ENCODE measurements at regions not wholly inside any gene's neighbourhood (a gene's known extent, or its start where the extent isn't known, plus 50 kb on each side); places are given as distances from the start of the nearest gene placed in this dataset.

GRCh38 chr17:65446043-65446442 is 115.4 kb downstream of the AXIN2 start:
- TF ChIP-seq CTCF (IDR thresholded peaks at IDR 0.05; ENCODE audit: insufficient read depth, low read depth, low read length) = no peak
- DNase-seq (ENCODE audit: low read depth) = no peak
- H3K27me3 ChIP-seq (ENCODE audit: control insufficient read depth, insufficient read depth, low read length) = peaks cover 19% of the 10 kb centered on the region
- H3K4me3 ChIP-seq (ENCODE audit: low read depth, low read length) = no peak overlapping the region
- H3K36me3 ChIP-seq (ENCODE audit: control insufficient read depth, insufficient read depth, low read length) = no peaks in the 10 kb centered on the region
- CTCF ChIA-PET = no interaction called here
- POLR2A ChIA-PET = no interaction called here

GRCh38 chr17:65444049-65444448 is 117.4 kb downstream of the AXIN2 start:
- ChIA-PET POLR2A (no interaction called here), CTCF (interaction anchor here (3.3 kb wide), 1 partner anchor 13 kb away, joined by 13 read pairs; no protein-coding TSS in a partner anchor)
- H3K4me3 ChIP-seq (ENCODE audit: low read depth, low read length) = no peak overlapping the region
- peaks cover 18% of the 10 kb centered on the region for H3K27me3 ChIP-seq (ENCODE audit: control insufficient read depth, insufficient read depth, low read length)
- DNase-seq (ENCODE audit: low read depth) = no peak
- no peaks in the 10 kb centered on the region for H3K36me3 ChIP-seq (ENCODE audit: control insufficient read depth, insufficient read depth, low read length)
- no peak for TF ChIP-seq CTCF (IDR thresholded peaks at IDR 0.05; ENCODE audit: insufficient read depth, low read depth, low read length)

- CTCF ChIA-PET = interaction anchor here (0.5 to 3.3 kb wide), 3 partner anchors 14 to 721 kb away, joined by 3 to 13 read pairs (median 3); no protein-coding TSS in a partner anchor
- no peak for DNase-seq (ENCODE audit: low read depth)
Measured at GRCh38 chr17:65442691-65443090, 118.8 kb downstream of the AXIN2 start.

GRCh38 chr17:65442250-65442649 is 119.2 kb downstream of the AXIN2 start:
- H3K36me3 ChIP-seq (ENCODE audit: control insufficient read depth, insufficient read depth, low read length) = no peaks in the 10 kb centered on the region
- no peak overlapping the region for H3K4me3 ChIP-seq (ENCODE audit: low read depth, low read length)
- H3K27me3 ChIP-seq (ENCODE audit: control insufficient read depth, insufficient read depth, low read length) = peaks cover 10% of the 10 kb centered on the region
- no peak for DNase-seq (ENCODE audit: low read depth)
- ChIA-PET CTCF (interaction anchor here (0.5 to 3.3 kb wide), 2 partner anchors 14 to 722 kb away, joined by 3 to 13 read pairs; no protein-coding TSS in a partner anchor), POLR2A (no interaction called here)
- no peak for TF ChIP-seq CTCF (IDR thresholded peaks at IDR 0.05; ENCODE audit: insufficient read depth, low read depth, low read length)

More at GRCh38 chr17:65442691-65443090, 118.8 kb downstream of the AXIN2 start:
- Histone ChIP-seq H3K27me3 (ENCODE audit: control insufficient read depth, insufficient read depth, low read length) (peaks cover 14% of the 10 kb centered on the region), H3K36me3 (ENCODE audit: control insufficient read depth, insufficient read depth, low read length) (no peaks in the 10 kb centered on the region), H3K4me3 (ENCODE audit: low read depth, low read length) (no peak overlapping the region)
- no peak for TF ChIP-seq CTCF (IDR thresholded peaks at IDR 0.05; ENCODE audit: insufficient read depth, low read depth, low read length)
- POLR2A ChIA-PET = no interaction called here

GRCh38 chr17:65441053-65441605 is 120.3 kb downstream of the AXIN2 start:
- ChIA-PET POLR2A (no interaction called here), CTCF (interaction anchor here (1.7 to 3.3 kb wide), 3 partner anchors 15 to 115 kb away, joined by 4 to 13 read pairs (median 5); no protein-coding TSS in a partner anchor)
- no peak for DNase-seq (ENCODE audit: low read depth)
- TF ChIP-seq CTCF (IDR thresholded peaks at IDR 0.05; ENCODE audit: insufficient read depth, low read depth, low read length) = no peak
- peaks cover 8% of the 10 kb centered on the region for H3K27me3 ChIP-seq (ENCODE audit: control insufficient read depth, insufficient read depth, low read length)
- no peak overlapping the region for H3K4me3 ChIP-seq (ENCODE audit: low read depth, low read length)
- H3K36me3 ChIP-seq (ENCODE audit: control insufficient read depth, insufficient read depth, low read length) = no peaks in the 10 kb centered on the region
